HG02623 (cell line): ENCODE measurements at regions not wholly inside any gene's neighbourhood (a gene's known extent, or its start where the extent isn't known, plus 50 kb on each side); places are given as distances from the start of the nearest gene placed in this dataset.

ENCODE experiments used
- ATAC-seq: cut with Tn5 transposase; IDR thresholded peaks from one replicate; pipeline ENCODE4 v1.9.1; 2021; ENCODE audit warnings: moderate library complexity; ENCODE audit not compliant: unreplicated experiment

DNA sequence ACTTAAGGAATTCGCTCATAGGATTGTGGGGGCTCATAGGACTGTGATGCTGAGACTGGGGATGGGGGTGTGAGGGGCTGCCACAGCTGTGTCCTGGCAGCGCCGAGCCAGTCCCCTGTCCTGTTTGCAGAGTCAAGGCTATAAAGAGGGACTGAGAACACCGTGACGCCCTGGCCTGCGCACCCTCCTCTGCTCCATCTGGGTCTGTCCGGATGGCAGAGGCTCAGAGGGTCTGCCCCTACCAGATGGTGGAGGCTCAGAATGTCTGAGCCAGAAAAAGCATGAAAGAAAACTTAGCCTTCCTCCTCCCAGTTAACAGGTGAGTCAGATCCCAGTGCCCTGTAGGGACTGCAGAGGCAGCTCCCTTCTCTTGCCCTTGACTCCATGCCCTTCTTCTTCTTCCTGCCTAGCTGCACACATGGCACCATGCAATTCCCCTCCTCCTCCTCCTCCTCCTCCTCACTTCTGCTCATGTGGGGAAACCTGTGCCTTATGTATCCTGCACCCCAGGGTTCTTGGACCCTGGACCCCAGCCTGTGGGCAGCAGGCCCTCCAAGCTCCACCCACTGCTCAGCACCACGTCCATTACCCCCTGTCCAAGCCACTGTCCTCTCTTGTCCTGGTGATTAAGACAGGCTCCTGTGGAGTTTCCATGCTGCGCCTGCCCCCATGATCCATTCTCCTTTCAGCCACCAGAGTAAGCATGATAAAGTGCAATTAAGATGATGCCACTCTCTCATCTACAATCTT is 410.0 kb upstream of the SULF2 start:
- ATAC-seq = no peak

DNA sequence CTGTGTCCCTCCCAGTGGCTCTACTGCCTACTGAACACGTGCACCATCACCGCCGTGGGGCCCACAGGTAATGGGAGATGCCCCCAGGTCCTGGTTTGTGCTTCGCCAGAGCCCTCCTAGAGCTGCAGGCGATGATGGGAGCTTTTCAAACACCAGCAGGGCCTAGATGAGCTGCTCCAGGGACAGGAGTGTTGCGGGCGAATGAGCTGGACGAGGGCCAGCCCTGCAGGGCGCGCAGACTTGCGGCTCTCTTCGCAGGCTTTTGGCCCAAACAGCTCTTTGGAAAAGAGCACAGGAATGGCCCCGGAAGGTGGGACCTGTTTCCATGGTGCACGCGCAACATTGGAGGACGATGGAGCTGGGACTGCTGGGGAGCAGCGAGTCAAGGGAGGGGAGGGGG is 409.3 kb upstream of the SULF2 start:
- ATAC-seq = no peak

DNA sequence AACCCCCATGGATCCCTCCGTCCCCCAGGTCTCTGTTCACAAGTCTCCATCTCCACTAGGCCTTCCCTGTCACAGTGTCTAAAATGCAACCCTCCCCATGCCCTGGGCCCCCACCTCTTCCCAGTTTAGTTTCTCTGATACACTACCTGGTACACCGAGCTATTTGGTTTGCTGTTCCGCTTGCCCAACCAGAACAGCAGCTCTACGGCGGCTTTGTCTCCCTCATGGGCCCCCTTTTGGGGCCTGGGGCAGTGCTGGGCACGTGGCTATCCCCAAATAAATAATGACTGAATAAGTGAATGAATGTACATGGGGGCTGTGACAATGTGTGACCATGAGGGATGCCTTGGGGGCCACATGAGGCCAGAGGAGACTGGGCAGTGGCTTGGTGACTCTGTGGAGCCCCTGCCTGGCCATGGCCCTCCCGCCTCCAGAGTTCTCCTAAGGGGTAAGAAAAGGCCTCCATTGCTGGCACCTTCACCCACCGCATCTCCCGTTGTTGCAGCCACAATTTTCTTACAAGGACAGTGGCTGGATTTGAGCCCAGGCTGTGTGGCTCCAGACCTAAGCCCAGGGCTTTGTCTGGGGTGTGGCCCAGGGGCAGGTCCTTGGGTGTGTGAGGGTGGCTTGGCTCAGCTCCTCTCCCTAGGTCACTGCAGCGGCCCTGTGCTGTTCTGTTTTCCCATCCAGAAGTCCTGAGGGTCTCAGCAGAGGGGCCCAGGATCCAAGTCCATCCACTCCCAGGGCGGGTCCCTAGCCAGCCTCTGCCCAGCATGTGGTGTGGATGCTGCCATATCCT is 408.5 kb upstream of the SULF2 start:
- no peak for ATAC-seq

DNA sequence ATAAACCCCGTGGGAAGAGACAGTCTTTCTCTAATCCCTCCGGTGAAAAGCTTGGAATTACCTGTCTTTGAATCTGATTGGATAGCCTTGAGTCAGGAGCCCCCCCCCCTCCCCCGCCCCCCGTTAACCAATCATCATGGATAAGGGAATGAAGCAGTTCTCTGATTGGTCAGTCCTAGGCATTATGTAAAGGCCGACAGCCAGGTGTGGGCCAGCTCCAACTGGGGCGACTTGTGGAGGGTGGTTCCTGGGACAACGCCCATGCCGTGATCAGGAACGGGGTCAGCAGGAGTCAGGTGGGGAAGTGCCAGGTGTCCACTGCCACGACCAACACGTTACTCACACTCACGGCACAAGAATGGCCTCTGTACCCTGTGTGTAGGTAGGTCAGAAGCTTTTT is 406.8 kb upstream of the SULF2 start:
- no peak for ATAC-seq

DNA sequence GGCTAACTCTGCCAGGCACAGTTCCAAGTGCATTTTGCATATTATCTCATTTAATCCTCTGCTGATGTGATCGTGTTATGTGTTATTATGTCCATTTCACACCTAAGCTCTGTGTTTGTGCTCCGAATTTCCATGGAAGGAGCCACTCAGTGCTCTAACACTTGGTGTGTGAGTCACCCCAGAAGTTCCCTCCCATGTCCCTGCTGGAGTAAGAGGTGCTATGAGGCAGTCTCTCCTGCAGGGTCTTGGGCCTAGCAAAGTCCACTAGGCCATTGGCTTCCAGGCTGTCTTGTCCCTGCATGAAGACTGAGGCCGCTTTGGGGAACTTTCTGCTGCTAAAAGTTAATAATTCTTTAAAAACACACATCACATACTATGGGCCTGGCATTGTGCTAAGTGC is 405.9 kb upstream of the SULF2 start:
- no peak for ATAC-seq

DNA sequence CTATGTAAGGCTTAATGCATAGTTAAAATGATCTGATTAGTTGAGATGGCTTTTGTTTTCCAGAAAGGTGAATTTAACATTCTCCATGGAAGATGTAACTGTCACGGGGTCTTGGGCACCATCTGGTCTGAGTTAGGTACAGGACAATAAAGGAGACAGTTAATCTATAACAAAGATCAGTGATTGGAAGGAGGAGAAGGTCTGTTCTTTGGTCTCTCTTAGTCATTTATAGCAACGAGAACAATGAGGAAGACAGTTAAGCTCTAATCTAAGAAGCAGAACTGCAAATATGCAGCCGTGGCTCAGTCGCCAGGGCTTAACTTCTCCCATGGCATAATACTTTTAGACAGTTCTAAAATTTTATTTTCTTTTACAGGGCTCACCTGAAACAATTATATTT is 405.5 kb upstream of the SULF2 start:
- ATAC-seq = no peak

DNA sequence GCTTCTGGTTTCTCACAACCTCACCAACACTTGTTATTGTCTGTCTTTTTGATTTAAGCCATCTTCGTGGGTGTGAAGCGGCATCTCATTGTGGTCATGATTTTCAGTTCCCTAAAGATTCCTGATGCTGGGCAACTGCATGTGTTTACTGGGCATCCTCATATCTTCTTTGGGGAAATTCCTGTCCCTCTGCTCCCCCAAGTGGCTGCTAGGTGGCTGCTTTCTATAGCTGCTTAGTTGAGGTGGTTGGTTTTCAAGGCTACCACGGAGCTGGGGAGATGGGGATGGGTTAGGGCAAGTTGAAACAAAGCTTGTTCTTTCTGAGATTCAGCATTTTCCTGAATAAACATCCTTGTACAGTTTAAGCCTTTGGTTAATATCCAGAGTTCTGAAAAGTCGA is 403.9 kb upstream of the SULF2 start:
- ATAC-seq = no peak

DNA sequence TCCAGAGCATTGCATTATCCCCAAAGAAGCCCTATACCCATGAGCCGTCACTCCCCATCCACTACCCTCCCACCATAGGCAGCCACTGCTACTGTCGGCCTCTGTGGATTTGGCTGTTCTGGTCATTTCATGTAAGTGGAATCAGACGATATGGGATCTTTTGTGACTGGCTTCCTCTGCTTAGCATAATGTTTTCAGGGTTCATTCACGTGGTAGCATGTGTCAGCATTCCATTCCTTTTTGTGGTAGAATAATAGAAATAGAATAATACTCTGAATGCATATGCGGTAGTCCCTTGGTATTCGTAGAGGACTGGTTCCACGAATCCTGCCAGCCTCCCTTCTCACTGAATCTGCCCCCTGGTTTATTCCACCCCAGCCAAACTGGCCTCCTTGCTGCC is 402.6 kb upstream of the SULF2 start:
- ATAC-seq = no peak

DNA sequence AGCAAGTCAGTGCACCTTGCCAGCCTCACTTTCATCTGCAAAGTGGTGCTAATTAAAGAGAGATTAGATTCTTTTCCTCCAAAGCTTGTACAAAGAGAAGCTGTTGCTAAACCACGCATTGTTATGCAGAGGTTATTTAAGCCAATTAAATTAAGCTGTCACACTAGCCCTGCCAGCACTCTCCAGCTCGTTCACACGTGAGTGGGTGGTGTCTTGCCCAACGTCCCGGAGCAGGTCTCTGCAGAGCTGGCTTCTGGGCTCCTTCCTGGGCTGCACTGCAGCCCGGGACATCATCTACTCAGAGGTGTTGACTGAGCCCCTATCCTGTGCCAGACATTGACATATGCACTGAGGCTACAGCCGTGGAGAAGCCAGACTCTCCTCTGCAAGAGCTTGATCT is 401.6 kb upstream of the SULF2 start:
- no peak for ATAC-seq

DNA sequence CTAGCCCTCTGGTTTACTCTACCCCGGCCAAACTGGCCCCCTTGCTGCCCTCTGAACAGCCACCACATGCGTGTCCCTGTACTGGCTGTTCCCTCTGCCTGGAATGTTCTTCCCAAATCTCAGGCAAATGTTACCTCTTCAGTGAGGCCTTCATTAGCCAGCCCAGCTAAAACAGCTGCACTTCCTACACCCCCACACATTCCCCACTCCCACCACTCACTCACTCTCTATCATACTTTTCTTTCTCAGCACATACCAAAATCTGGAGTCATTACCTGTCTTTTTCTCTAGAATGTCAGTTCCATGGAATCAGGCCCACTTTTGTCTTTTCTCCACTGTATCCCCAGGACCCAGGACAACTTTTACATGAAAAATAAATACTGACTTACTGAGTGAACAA is 401.2 kb upstream of the SULF2 start:
- ATAC-seq = no peak

DNA sequence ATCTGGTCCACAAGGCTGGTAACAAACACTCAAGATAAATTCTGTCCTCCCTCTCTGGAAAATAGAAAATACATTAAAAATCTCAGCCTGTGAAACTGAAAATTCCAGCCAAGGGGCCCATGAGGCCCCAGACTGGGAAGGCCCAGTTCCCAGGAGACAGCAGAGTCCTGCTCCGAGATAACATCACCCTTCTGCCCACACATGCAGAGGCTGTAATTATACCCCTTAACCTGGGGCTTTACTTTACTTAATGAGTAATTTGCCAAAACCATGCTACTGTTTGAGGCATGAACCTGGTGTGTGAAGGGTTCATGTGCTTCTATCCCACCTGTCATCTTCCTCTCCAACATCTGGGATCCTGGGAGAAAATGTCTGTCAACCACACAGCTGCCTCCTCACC is 398.9 kb upstream of the SULF2 start:
- no peak for ATAC-seq

DNA sequence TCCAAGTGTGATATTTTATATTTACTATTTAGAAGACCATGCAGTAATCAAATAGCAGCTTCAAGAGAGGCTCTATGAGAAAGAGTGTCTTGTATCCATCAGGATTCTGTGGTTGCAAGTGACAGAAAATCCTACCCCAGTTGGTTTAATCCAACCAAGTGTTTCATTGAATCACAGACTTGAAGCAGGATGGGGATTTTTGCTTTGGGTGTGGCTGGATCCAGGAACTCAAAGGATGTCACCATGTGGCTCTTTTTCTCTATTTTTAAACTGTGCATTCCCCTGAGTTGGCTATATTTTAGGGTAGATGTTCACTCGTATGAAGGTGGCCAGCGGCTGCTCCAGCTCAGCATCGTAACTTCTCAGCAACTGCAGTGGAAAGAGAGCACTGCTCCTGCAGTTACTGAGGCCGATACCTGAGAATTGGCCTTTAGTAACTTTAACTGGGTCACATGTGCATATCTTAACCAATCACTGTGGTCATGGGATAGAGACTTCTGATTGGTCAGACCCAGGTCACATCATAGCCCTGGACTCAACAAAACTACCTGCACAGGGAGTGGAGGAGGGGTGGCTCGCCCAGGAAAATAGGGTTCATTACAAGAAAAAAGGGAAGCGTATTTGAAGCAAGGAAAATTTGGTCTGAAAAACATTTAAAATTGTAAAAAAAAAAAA is 396.1 kb upstream of the SULF2 start:
- ATAC-seq = no peak

DNA sequence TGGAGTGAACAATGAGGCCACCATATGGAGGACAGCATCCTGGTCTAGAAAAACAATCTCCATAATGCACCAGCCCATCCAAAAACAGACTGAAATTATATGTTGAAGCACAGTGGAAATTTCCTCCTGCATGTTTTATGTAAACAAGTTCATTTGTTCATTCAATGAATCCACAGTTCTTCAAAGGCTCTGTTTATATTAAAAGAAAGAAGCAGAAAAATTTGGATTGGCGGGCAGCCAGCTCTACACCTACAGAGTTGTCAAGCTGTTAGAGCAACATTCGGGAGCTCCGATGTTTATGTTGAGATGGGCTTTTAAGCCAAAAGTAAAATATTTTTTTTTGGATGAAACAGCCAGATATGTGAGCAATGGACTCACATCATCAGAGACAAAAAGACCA is 395.3 kb upstream of the SULF2 start:
- no peak for ATAC-seq

DNA sequence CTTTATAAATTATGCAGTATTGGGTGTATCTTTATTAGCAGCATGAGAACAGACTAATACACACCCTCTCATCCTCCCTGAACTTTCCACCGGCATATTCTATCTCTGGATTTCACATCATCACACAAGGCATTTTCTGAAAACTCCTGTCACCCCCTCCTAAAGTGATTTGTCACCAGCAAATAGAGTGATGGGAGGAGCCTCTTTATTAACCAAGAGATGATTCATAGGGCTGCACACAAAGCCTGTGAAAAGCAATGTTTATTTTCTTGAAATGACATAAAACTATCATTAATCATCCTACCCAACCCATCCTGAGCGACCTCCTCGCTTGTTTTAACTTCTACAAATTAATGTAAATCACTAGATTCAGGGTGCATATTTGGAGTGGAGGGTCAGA is 394.7 kb upstream of the SULF2 start:
- no peak for ATAC-seq

DNA sequence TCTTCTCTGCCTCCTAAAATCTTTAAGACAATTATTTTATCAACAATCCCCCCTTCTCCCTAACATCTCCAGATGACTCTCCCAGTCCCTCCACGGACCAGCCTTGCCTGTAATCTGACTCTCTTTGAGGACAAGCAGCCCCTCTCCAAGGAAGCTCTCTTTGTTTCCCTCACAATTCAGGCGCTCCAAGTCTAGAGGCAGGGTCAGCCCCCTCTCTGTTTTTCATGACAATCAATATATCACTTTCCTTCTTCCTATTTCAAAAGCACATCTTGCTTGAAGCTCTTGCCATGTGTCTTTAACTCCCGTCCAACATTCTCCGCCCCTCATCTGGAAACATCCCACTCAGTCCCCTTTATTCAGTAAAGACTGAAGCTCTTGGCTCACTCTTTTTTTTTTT is 393.4 kb upstream of the SULF2 start:
- no peak for ATAC-seq

DNA sequence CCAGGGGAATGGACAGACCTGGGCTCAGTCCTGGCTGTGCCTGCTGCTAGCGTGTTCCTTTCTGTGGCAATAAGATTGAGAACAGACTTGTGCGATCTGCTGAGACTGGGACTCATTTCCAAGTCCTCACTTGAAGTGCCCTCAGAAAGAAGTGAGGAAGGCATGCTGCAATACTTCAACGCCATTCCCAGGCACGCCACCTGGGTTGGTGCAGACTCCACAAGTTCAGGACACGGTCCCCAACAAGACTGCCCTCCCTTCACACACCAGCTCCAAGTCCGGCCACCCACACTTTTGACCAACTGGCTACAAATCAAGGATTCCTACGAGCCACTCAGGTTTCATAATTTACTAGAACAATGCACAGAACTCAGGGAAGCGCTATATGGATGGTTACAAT is 391.8 kb upstream of the SULF2 start:
- ATAC-seq = no peak

DNA sequence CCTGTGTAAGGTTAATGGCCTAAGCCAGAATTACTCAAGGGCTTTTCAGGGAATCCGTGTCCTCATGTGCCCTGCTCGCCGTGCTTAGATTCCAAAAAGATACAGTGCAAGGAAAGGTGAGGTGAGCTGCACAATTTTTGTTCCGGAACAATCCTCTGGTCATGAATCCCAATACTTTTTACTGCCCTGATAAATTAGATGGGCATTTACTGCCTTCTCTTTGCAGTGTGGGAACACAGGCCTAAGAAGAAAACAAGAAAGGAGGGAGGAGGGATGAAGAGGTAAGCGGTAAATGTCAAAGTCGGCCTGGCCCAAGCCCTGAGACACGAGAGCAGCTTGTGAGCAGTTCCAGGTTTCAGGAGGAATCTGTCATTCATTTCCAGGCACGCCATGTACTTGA is 390.9 kb upstream of the SULF2 start:
- ATAC-seq = no peak

DNA sequence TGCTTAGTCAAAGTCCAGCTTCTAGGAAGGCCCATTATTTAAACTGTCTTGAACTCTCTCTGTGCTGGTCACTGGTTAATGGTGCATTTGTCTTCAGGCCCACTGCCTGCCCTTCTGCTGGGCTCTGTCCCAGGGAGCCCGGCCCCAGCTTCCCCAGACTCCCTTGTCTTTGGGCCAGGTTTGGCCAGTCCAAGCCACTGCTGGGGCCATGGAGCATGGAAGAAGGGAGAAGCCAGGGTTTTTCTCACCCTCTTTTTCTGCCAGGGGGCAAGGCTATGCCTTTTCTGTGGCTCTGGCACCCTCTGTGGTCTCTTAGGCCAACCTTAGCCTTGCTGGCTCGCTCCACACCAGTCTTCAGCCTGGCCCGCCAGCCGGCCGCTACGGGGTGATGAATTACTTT is 390.0 kb upstream of the SULF2 start:
- ATAC-seq = no peak

DNA sequence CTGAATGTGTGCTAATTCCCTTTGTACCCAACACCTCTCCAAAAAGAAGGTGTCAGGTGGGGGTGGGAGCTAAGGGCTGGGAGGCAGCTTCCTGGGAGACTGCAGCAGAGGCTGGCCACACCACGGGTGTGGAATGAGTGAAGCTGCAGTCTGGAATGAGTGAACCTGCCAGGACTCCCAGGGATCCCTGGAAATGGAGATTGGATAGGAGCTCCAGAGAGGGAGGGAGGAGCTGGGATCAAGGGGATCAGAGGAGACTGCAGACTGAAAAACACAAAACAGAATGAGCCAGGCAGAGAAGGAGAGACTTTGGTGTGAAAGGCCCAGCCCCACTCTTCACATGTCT is 387.0 kb upstream of the SULF2 start:
- ATAC-seq = no peak

DNA sequence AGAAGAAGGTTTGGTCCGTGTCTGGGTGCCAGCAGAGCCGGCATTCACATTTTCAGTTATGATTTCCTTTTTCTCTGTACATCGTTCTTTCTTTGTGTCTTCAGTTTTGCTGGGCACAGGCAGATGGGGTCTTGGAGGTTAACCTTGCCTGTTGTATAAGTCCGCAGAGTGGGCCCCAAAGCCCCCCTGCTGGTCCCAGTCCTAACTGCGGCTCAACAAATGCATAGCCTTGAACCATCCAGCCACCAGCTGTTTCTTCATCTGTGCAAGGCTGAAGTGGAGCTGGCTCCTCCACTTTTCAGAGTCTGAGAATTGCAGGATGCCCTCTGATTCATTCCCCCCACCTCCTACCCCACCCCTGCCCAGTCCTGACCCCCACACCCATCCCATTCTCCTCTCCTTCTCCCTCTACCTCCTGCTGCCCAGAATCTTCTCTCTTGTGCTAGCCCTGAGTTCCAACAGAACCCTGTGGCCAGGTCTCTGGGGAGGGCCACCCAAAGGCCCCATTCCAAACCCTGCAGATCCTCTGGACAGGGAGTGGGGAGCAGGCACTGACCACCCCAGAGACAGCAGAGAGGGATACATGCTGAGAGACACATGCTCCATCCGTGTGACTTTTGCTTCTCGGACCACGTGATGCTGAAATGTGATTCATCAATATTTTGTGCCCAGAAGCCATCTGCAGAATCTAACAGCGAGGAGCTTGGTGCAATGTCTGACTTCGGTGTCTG is 386.5 kb upstream of the SULF2 start:
- no peak for ATAC-seq

DNA sequence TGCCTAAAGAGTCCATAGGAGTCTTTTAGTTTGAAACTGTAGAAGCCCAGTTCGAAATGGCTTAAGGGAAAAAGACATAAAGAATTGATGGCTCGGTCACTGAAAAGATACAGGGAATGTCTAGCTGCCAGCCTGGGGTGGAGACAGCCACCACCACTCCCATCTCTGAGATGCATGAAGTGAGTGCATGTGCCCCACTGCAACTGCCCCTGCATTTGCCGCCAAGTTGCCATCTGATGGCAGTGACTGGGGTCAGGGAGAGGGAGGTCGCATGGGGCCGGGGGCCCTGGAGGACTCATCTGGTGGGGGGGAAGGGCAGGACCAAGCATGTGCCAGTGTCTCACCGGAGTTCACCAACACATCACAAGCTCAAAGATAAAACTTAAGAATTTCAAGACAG is 385.8 kb upstream of the SULF2 start:
- ATAC-seq = no peak

DNA sequence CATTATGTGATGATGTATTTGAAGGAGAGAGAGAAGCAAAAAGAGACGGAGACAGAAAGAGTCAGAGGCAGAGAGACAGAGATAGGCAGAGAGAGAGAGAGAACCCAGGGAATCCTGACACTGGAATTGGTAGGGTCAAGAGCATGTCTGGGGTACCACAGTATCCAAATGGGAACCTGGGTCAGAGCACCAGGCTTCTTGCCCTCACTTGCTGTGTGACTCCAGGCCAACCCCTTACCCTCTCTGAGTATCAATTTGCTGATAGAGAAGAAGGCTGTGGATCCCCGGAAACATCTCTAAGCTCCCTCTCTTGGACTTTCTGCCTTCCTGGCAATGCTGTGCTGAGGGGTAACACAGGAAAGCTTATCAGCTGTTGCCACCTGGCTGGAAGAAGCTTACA is 385.3 kb upstream of the SULF2 start:
- no peak for ATAC-seq
